Thoracic aorta (tissue), 2 donors: ENCODE measurements at regions not wholly inside any gene's neighbourhood (a gene's known extent, or its start where the extent isn't known, plus 50 kb on each side); places are given as distances from the start of the nearest gene placed in this dataset.

Experiments
- ATAC-seq: fragments of 150-250 bp; one replicate; pipeline ENCODE4 v1.8.0; 2017; ENCODE audit warnings: low read depth; ENCODE audit not compliant: insufficient number of reproducible peaks, low FRiP score
- DNase-seq: peaks from one replicate; pipeline ENCODE4 v3.0.0-alpha.2; 2020; ENCODE audit warnings: low spot score
- H3K27ac ChIP-seq, 2 donors: fragments of 200-600 bp; sonication (generic); 1 replicate in 1 of 2; 2 replicates in 1 of 2; pipeline ENCODE4 v1.5.1; 2016; ENCODE audit warnings: mild to moderate bottlenecking in 2 of 2, moderate library complexity in 2 of 2
- H3K27me3 ChIP-seq: fragments of 200-600 bp; sonication (generic); replicated peaks from 2 replicates; pipeline ENCODE4 v1.6.0; 2016; ENCODE audit warnings: mild to moderate bottlenecking; ENCODE audit not compliant: insufficient read depth
- H3K36me3 ChIP-seq: fragments of 200-600 bp; sonication (generic); one replicate; pipeline ENCODE4 v1.5.1; 2016
- H3K4me1 ChIP-seq, 2 donors: fragments of 200-600 bp; sonication (generic); 1 replicate in 1 of 2; 2 replicates in 1 of 2; pipeline versions ENCODE4 v1.5.1 to v1.6.0; 2016; ENCODE audit warnings: low read depth in 2 of 2, mild to moderate bottlenecking in 1 of 2; ENCODE audit not compliant: control insufficient read depth in 1 of 2
- H3K4me3 ChIP-seq: fragments of 200-600 bp; sonication (generic); 2 replicates; pipeline ENCODE4 v1.5.1; 2016; ENCODE audit warnings: mild to moderate bottlenecking
- H3K9me3 ChIP-seq: fragments of 200-600 bp; sonication (generic); 2 replicates; pipeline ENCODE4 v1.5.1; 2016
- TF ChIP-seq, protein P1 (sequence below): fragments of 200-600 bp; sonication (generic); IDR thresholded peaks from one replicate; pipeline ENCODE4 v1.5.1; 2019; ENCODE audit warnings: antibody characterized with exemption

DNA sequence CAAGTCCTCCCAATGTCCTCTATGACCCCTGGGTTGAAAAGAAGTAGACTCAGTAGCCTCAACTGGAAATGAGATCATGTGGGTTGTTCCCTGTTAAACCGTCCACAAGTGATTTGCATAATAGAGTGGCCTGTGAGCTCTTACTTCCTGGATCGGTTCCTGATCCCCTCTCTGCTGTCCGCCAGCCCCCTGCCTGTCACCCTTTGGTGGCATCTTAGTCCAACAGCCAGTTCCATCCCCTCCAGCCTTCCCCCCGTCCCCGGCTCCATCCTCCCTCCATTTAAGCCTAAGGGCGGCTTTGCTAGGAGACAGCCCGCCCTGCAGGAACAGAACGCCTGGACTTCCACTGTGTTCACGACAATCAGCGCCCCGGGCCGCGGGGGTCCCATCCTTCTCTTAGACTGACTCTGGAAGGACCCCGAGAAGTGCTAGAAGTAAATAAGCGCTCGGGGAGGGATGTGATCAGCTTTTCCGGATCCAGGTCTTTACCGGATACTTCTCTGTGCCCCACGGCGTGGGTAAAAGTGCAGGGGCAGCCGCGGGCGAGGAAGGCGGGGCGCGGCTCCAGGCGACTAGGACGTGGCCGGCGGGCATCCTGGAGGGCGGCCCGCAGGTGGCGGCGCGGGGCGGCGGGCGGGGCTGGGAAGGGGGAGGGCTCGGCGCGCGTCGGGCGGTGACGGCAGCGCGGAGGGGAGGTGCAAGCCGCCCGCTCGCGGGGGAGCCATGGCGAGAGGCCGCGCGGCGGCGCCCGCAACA, 51.2 kb upstream of the ULK4 start:
- no peaks in the 10 kb centered on the region for H3K9me3 ChIP-seq
- ATAC-seq, result peak; percentile 30
- H3K4me1 ChIP-seq, result peaks cover 9 to 36% of the 10 kb centered on the region in 2 donors
- no peaks in the 10 kb centered on the region for H3K36me3 ChIP-seq
- no peaks in the 10 kb centered on the region for H3K27me3 ChIP-seq
- TF ChIP-seq, protein P1, sequence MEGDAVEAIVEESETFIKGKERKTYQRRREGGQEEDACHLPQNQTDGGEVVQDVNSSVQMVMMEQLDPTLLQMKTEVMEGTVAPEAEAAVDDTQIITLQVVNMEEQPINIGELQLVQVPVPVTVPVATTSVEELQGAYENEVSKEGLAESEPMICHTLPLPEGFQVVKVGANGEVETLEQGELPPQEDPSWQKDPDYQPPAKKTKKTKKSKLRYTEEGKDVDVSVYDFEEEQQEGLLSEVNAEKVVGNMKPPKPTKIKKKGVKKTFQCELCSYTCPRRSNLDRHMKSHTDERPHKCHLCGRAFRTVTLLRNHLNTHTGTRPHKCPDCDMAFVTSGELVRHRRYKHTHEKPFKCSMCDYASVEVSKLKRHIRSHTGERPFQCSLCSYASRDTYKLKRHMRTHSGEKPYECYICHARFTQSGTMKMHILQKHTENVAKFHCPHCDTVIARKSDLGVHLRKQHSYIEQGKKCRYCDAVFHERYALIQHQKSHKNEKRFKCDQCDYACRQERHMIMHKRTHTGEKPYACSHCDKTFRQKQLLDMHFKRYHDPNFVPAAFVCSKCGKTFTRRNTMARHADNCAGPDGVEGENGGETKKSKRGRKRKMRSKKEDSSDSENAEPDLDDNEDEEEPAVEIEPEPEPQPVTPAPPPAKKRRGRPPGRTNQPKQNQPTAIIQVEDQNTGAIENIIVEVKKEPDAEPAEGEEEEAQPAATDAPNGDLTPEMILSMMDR, result no peak
- no peak for DNase-seq
- peak overlapping the region; percentile 85 to 87 for H3K27ac ChIP-seq
- peak overlapping the region; percentile 94 for H3K4me3 ChIP-seq

GRCh38 chr3:42012383-42012934, 50.6 kb upstream of the ULK4 start:
- Histone ChIP-seq H3K4me1 (peaks cover 9 to 36% of the 10 kb centered on the region in 2 donors), H3K27ac (peak overlapping the region; percentile 85 to 87), H3K9me3 (no peaks in the 10 kb centered on the region), H3K4me3 (peak overlapping the region; percentile 94), H3K36me3 (no peaks in the 10 kb centered on the region), H3K27me3 (no peaks in the 10 kb centered on the region)
- TF ChIP-seq, protein P1, result no peak
- DNase-seq (no peak), ATAC-seq (no peak)
